ENCODE measurements at regions not wholly inside any gene's neighbourhood (a gene's known extent, or its start where the extent isn't known, plus 50 kb on each side); places are given as distances from the start of the nearest gene placed in this dataset.

DNA sequence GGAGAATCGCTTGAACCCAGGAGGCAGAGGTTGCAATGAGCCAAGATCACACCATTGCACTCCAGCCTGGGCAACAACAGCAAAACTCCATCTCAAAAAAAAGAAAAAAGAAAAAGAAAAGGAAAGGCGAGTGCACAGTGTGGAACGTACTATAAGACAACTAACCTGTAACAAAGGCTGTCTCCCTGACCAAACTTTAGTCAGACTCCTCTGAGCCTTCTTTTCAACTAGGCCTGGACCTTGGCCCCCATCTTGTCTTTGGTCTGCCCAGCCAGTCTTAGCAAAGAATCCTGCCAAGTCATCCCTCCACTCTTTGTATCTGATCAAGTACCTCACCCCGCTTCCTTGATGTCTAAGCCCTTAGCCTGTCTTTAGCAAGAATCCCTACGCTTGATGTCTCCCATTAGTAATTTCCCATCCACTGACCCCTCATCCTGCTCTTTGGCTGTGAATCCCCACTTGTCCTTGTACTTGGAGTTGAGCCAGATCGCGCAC, 68.9 kb upstream of the KDM7A start:
- TF ChIP-seq CTCF (IDR thresholded peaks at IDR 0.05) (no peak), POLR2A (IDR thresholded peaks at IDR 0.05) (no peak)
